Cardiac fibroblast (primary cell): ENCODE measurements at regions not wholly inside any gene's neighbourhood (a gene's known extent, or its start where the extent isn't known, plus 50 kb on each side); places are given as distances from the start of the nearest gene placed in this dataset.

ENCODE experiments used
- DNase-seq, 2 donors: peaks; one replicate each; pipeline versions ENCODE4 v3.0.0 to v3.0.0-alpha.2; 2010; ENCODE audit warnings: low read depth in 2 of 2
- H3K4me3 ChIP-seq, 2 donors: replicated peaks in 1 of 2; 1 replicate in 1 of 2; 2 replicates in 1 of 2; pipeline ENCODE4 v1.5.1; 2011; ENCODE audit warnings: low read depth in 2 of 2, low read length in 2 of 2, mild to moderate bottlenecking in 2 of 2, moderate library complexity in 1 of 2
- TF ChIP-seq, protein P1 (sequence below): IDR thresholded peaks from one replicate; pipeline ENCODE4 v1.5.1; 2011; ENCODE audit warnings: low read depth, mild to moderate bottlenecking, low read length, inconsistent platforms

DNA sequence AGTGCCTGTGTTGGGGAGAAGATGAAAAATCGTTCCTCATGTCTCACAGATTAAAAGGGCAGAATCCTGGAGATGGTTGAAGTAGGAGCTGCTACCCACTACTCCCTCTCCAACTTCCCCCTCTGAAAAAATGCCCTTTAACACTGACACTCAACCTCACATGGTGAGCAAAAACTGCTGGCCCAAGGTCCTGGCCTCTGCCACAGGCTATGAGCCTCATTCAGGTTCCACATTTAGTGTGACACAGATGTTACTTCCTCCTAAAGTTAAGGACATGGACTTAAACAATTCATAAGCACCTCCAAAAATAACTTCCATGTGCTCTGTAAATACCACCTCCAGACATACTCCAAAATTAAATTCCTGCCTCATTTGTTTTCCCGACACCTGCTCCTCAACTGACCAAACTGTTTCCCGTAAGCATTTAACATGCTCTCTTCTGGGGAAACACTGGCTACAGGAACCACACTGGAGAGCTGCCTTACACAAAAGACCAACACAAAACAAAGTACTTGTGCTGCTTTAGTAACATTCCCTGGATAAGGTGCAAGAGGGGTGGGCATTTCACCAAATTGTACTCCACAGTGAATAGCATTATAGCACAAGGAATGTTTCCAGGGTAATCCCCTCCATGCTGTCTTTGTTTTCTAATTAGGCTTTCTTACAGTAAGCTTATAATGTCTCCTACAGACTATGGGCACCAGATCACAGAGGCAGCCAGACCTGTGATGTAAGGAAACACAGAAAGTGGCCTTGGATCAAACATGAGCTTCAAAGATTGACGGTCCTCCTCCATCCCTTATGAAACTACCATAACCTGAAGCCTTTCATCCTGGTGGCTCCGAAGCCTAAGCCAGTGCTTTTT is 57.0 kb downstream of the PHLDA1 start:
- TF ChIP-seq, protein P1, sequence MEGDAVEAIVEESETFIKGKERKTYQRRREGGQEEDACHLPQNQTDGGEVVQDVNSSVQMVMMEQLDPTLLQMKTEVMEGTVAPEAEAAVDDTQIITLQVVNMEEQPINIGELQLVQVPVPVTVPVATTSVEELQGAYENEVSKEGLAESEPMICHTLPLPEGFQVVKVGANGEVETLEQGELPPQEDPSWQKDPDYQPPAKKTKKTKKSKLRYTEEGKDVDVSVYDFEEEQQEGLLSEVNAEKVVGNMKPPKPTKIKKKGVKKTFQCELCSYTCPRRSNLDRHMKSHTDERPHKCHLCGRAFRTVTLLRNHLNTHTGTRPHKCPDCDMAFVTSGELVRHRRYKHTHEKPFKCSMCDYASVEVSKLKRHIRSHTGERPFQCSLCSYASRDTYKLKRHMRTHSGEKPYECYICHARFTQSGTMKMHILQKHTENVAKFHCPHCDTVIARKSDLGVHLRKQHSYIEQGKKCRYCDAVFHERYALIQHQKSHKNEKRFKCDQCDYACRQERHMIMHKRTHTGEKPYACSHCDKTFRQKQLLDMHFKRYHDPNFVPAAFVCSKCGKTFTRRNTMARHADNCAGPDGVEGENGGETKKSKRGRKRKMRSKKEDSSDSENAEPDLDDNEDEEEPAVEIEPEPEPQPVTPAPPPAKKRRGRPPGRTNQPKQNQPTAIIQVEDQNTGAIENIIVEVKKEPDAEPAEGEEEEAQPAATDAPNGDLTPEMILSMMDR: no peak
- no peak for DNase-seq
- H3K4me3 ChIP-seq: no peak overlapping the region

DNA sequence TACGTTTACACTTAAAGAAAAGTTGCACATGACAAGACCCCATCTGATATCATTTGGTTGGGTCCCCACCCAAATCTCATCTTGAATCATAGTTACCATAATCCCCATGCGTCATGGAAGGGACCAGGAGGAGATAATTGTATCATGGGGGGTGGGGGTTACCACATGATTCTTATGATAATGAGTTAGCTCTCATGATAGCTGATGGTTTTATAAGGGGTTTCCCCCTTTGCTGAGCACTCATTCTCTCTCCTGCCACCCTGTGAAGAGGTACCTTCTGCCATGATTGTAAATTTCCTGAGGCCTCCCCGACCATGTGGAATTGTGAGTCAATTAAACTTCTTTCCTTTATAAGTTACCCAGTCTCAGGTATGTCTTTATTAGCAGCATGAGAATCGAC is 60.3 kb downstream of the PHLDA1 start:
- no peak for DNase-seq
- no peak overlapping the region for H3K4me3 ChIP-seq
- TF ChIP-seq, protein P1: no peak

DNA sequence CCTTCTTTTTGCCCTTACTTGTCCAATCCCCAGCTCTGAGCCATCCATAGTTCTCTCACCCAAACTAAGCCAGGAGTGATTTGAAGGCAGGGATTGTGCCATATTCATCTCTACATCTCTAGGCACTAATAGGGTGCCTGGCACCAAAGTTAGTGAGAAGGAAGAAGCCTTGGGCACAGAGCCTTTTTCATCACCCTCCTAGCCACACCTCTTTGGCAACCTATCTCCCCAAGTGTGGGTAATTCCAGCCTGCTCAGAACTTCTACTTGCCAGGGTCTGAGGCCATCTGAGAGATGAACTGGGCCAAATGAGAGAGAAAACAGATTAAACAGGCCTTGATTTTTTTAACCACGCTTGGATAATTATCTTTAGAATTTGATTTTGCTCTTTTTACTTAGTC is 61.3 kb downstream of the PHLDA1 start:
- no peak overlapping the region for H3K4me3 ChIP-seq
- TF ChIP-seq, protein P1: no peak
- no peak for DNase-seq

DNA sequence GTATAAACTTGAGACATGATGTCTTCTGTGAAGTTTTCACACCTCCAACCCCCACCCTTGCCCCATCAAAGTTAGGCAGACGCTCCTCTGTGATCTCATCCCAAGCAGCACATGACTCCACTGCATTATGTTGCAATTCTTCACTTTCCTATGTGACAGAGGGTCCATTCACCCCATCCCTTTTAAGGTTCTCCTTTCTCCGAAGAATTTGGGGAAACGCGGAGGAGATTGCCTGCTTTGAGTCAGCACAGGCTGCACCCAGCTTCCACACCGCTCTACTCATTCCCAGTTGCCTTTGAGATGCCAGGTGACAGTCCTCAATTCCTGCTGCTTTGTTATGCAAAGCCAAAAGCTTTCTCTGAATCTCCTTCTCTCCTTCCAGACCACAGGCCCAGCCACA is 61.8 kb downstream of the PHLDA1 start:
- H3K4me3 ChIP-seq: no peak overlapping the region
- TF ChIP-seq, protein P1: no peak
- DNase-seq: no peak

DNA sequence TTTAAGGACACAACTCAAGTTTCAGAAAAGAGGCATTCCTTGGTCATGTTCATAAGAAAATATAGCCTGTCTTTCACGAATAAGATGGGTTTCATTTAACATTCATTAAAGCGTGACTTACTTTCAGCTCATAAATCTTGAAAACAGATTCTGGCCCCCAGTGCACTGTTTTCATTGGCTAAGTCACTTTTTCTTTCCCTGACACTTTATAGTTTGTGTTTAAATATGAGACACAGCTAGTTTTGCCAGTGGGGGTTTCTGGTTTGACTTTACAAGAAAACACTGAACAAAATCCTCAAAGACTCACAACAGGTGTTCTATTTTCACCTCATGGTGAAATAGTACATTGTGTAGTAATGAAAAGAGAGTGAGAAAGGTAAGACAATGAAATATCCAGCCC is 65.9 kb downstream of the PHLDA1 start:
- TF ChIP-seq, protein P1: no peak
- no peak overlapping the region for H3K4me3 ChIP-seq
- no peak for DNase-seq

DNA sequence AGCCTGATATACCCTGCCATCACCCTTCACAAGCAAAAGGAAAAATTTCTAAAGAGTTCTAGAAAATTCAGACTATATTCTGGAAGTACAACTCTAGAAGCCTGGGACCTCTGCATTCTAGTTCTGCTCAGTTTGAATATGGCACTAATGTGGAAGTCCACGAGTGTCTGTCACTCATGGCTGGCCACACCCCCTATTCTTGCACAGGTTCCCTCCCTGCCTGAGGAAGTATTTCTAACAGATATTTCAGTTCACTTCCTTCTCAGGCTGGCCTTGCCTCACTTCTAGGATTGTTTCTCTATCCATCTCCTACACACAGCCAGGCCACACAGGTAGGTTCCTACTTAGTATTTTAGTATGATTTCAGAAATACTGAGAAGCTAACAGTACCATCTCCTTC is 67.4 kb downstream of the PHLDA1 start:
- no peak for DNase-seq
- H3K4me3 ChIP-seq: no peak overlapping the region
- TF ChIP-seq, protein P1: no peak
